Left cardiac atrium (tissue), 4 donors: ENCODE measurements at regions not wholly inside any gene's neighbourhood (a gene's known extent, or its start where the extent isn't known, plus 50 kb on each side); places are given as distances from the start of the nearest gene placed in this dataset.

Experiments
- ATAC-seq, 2 donors: fragments of 200-7000 bp; cut with Tn5 transposase; one replicate each; pipeline ENCODE4 v1.9.1; 2020; ENCODE audit warnings: mild to moderate bottlenecking in 2 of 2, moderate library complexity in 2 of 2
- DNase-seq: peaks from one replicate; pipeline ENCODE4 v3.0.0-alpha.2; 2020
- intact Hi-C, 2 donors: fragments of 100-400 bp; cut with DNase I; formaldehyde crosslinking; loops; one replicate each; pipeline versions ENCODE4 v1.14.1 to v1.15.1; 2022 to 2023
- donor health status: DM: no; HTN: yes; CAD: no.
- donor health status: DM: no; HTN: yes; CAD: no; lungs with severe emphysema.
- donor health status: DM: yes; HTN: yes; CAD: no.
- donor health status: Dilated cardiomyopathy.

- intact Hi-C loops = no loop called here
- ATAC-seq = no peak
- no peak for DNase-seq
These were observed 106.8 kb upstream of the B3GAT1 start for GRCh38 chr11:134518616-134519389.

- intact Hi-C loops = no loop called here
- DNase-seq (no peak), ATAC-seq (no peak)
These were observed 105.7 kb upstream of the B3GAT1 start for GRCh38 chr11:134517621-134518293.

GRCh38 chr11:134517115-134517514 lies 105.1 kb upstream of the B3GAT1 start:
- intact Hi-C loops = no loop called here
- ATAC-seq (no peak), DNase-seq (no peak)

GRCh38 chr11:134516529-134516928 lies 104.5 kb upstream of the B3GAT1 start:
- intact Hi-C loops = no loop called here
- ATAC-seq = no peak
- no peak for DNase-seq

GRCh38 chr11:134515081-134515960 lies 103.3 kb upstream of the B3GAT1 start:
- DNase-seq (no peak), ATAC-seq (no peak)
- intact Hi-C loops = no loop called here

DNA sequence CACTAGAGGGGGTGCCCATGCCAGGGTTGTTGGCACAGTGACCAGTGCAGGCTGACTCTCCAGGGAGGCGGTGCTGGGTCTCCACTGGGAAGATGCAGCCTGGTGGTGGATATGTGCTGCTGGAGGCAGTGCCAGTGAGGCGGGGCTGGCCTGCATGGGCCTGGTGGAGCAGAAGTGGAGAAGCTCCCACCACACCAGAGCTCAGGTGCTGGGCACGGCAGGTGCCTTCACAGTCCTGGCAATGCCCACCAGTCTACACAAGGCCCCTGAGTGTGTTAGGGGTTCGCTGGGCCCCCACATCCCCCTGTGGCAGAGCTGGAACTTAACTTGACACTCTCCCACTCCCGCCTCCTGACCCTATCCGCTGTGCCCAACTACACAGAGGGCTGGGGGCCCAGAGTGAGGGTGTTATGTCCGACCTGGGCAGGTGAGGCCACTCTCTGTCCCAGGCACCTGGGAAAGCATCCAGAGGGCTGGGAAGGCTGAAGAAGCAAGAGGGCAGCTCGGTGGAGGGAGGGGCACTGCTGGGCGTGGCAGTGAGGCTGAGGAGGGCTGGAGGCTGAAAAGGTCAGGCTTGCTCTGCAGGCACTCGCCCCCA lies 102.4 kb upstream of the B3GAT1 start:
- ATAC-seq (no peak), DNase-seq (no peak)
- intact Hi-C loops = no loop called here

- ATAC-seq = no peak
- intact Hi-C loops = no loop called here
- DNase-seq = no peak
These were observed 101.6 kb upstream of the B3GAT1 start for GRCh38 chr11:134513585-134514120.

DNA sequence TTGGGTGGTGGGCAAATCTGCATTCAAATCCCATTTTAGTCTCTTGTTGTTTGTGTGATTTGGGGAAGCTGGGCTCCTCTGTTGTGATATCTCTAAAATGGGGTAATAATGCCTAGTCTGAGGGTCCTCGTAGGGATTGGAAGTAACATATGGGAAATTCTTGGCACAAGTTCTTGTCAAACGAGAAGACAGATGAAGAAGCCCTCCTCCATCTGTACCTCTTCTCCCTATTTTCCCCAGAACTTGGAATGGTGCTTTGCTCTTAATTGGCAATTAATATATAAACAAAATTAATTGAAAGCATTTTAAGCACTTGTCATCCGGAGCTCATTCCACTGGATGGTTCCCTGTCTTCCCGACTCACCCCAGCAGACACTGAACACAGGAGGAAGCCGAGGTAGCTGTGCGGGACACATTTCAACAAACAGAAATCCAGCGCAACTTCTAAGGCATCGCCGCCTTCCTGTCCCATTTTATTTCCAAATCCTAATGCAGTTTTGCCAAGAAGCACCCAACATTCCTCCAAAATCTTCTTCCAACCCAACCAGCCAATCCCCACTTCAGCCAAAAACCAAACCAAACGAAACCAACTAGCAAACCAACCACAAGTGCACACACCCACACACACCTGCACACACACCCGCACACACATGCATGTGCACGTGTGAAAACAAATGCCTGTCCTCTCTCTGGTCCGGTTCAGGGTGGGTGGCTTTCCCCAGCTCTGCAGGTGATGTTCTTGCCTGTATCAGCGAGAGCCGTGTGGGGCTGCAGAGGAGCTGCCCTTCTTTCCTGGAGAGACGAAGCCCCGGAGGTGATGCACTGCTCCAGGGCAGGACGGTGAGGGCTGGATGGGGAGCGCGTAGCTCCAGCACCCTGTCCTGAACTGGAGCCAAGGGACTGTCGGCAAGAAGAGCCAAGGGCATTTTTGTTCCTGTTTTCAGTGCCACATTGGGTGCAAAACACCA lies 100.8 kb upstream of the B3GAT1 start:
- ATAC-seq (no peak), DNase-seq (no peak)
- intact Hi-C loops = no loop called here

DNA sequence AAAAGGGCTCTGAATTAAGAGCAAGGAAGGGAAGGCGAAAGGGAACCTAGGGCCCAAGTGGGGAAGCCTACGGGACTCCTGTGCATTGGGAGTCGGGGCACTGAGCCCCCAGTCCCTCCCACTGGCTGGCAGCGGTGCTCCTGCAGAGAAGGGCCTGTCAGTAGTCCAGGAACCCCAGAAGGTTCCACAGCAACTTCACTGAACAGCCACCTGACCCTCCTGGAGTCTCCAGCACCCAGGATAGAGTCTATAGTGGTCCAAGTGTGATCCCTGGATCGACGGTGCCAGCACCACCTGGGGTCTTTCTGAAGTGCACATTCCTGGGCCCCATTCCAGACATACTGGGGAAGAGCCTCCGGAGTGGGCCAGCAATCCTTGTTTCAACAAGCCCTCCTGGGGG lies 100.0 kb upstream of the B3GAT1 start:
- intact Hi-C loops = no loop called here
- ATAC-seq (no peak), DNase-seq (no peak)

DNA sequence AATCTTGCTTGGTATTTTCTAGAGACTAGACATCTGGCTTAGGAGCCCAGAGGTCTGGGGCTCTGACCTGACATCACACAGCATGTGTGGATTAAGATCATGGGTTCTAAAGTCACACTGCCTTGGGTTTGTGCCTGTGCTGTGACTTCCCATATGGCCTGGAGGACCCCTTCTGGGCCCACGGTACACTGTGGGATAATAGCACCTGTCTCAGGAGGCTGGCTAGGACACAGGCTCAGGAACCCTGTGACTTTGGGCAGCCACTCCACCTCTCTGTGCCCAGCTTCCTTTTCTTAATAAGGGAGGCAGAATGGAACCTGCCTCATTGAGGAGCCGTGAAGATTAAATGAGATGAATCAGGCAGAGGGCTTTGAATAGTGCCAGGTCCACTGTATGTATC lies 99.2 kb upstream of the B3GAT1 start:
- no peak for DNase-seq
- intact Hi-C loops = no loop called here
- no peak for ATAC-seq

DNA sequence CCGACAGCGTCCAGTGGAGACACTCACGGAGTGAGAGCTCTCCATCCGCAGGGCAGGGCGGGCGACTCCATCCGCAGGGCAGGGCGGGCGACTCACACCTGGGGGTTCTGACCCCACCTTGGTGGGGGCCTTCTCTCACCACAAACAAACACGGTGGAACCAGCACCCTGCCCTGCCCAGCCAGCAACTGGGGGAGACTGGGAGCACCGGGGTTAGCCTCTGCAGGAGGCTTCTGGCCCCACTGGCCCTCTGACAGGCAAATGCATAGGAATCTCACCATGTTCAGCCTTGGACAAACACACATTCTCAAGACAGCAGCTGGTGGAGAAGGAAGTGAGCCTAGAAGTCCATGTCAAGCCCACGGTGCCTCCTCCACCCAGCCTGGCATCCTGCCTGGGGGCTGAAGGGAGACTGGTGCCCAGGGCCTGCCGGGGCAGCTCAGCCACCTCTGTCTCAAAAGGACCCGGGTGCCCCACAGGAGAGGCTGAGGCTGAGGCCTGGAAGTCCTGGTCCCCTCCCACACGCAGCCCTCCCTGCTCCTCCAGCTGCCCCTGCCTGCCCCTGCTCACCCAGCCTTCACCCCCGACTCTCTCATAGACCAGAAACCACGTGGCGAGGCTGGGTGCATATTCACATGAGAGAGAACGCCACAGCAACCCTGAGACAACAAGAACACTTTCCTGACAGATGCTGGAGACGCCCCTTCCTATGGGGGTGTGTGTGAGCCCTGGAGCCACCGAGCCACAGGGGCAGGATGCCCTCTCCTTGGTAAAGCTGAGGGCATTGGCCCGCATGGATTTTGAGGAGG lies 98.4 kb upstream of the B3GAT1 start:
- ATAC-seq = no peak
- intact Hi-C loops = no loop called here
- DNase-seq = no peak

DNA sequence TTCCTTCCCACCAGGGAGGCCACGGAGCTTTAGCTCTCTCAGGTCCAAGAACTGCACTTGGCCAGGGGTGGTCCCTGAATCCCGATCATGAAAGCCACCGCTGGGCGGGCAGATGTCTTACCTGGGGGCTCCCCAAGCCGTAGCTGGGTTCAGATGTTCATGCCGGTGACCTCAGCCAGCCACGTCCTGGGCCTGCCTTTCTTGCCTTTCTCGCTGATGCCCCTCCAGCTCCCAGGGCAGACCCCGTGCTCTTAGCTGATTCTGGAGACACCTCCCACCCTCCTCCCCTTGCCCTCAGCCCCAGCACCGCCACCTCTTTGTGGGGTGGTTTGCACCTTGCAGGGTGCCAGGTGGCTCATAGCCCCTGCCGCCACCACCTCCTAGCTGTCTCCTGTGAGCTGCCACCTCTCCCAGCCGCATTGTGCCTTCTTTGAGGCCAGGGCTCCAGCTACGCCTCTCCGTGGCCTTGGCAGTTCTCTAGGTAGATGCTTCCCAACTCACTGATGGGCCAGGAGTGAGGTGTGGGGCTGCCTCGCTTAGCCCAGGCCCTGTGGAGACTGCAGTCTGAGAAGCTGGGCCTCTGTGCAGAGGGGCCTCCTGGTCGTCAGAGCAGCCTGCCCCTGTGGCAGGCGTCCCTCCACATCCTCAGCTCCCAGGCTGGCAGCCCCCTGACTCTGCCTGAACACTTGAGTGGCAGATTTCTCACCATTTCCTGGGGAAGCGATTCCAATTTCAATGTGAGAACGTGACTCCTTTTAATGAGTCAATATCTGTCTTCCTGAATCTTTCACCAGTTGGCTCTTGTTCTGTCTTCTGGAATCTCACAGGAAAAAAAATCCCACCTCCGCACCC lies 97.6 kb upstream of the B3GAT1 start:
- DNase-seq (no peak), ATAC-seq (no peak)
- intact Hi-C loops = no loop called here

- ATAC-seq = no peak
- no peak for DNase-seq
- intact Hi-C loops = no loop called here
These were observed 96.4 kb upstream of the B3GAT1 start for GRCh38 chr11:134508219-134508990.

DNA sequence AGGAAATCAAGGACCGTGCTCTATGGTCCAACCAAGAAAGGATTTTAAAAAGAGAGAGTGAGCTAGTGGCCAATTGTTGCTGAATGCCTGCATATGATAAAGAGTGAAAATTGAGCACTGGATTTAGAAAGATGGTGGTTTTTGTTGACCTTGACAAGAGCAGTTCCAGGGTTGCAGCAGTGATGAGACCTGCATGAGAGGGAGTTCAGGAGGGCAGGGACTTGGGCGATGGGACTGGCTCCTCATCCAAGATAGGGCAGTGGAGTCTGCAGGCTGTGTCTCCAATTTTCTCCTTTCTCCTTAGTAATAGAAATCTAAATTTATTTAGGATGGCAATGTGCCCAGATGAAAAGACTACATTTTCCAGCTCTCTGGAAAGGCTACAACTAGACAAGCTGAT lies 94.0 kb upstream of the B3GAT1 start:
- ATAC-seq (no peak), DNase-seq (no peak)
- intact Hi-C loops = no loop called here

GRCh38 chr11:134505125-134505524 lies 93.1 kb upstream of the B3GAT1 start:
- DNase-seq = no peak
- intact Hi-C loops = no loop called here
- ATAC-seq = no peak
